HG03045 (cell line): ENCODE measurements at regions not wholly inside any gene's neighbourhood (a gene's known extent, or its start where the extent isn't known, plus 50 kb on each side); places are given as distances from the start of the nearest gene placed in this dataset.
"Not testable (repeated sequence)": the region's sequence is repeated elsewhere in the genome, so short reads cannot be mapped to it uniquely, and the experiment has no call there.

Experiments used
- ATAC-seq: cut with Tn5 transposase; IDR thresholded peaks from one replicate; pipeline ENCODE4 v1.9.1; 2021; ENCODE audit warnings: mild to moderate bottlenecking, moderate library complexity; ENCODE audit not compliant: unreplicated experiment

GRCh38 chr9:72471096-72471495, 50.3 kb upstream of the TMC1 start:
- ATAC-seq: no peak

- ATAC-seq: no peak
Observed at GRCh38 chr9:72467766-72468738, 53.4 kb upstream of the TMC1 start.

GRCh38 chr9:72465593-72465984, 55.8 kb upstream of the TMC1 start:
- ATAC-seq: no peak

GRCh38 chr9:72464857-72465592, 56.4 kb upstream of the TMC1 start:
- no peak for ATAC-seq

GRCh38 chr9:72462340-72462739, 59.1 kb upstream of the TMC1 start:
- no peak for ATAC-seq

GRCh38 chr9:72460342-72461312, 60.8 kb upstream of the TMC1 start:
- no peak for ATAC-seq

- ATAC-seq: no peak
Observed at GRCh38 chr9:72459308-72459707, 62.1 kb upstream of the TMC1 start.

- ATAC-seq: no peak
Observed at GRCh38 chr9:72458153-72458552, 63.3 kb upstream of the TMC1 start.

- no peak for ATAC-seq
Observed at GRCh38 chr9:72457366-72457765, 64.0 kb upstream of the TMC1 start.

GRCh38 chr9:72454871-72455491, 66.4 kb upstream of the TMC1 start:
- ATAC-seq: no peak

- ATAC-seq: no peak
Observed at GRCh38 chr9:72453797-72454196, 67.6 kb upstream of the TMC1 start.

- not testable (repeated sequence) for ATAC-seq
Observed at GRCh38 chr9:72446241-72446640, 75.2 kb upstream of the TMC1 start.

GRCh38 chr9:72445306-72445995, 76.0 kb upstream of the TMC1 start:
- no peak for ATAC-seq

GRCh38 chr9:72444435-72444834, 77.0 kb upstream of the TMC1 start:
- no peak for ATAC-seq

- peak; percentile 89 for ATAC-seq
Observed at GRCh38 chr9:72443855-72444254, 77.6 kb upstream of the TMC1 start.

GRCh38 chr9:72441848-72442607, 77.0 kb upstream of the ZFAND5 start:
- ATAC-seq: no peak

GRCh38 chr9:72440992-72441847, 76.2 kb upstream of the ZFAND5 start:
- ATAC-seq: no peak

- ATAC-seq: no peak
Observed at GRCh38 chr9:72440378-72440777, 75.4 kb upstream of the ZFAND5 start.
